T-helper 1 cell (primary cell): ENCODE measurements at regions not wholly inside any gene's neighbourhood (a gene's known extent, or its start where the extent isn't known, plus 50 kb on each side); places are given as distances from the start of the nearest gene placed in this dataset.

Source experiments
- DNase-seq, 5 donors: peaks; one replicate each; pipeline ENCODE4 v3.0.0-alpha.2; 2012 to 2020

DNA sequence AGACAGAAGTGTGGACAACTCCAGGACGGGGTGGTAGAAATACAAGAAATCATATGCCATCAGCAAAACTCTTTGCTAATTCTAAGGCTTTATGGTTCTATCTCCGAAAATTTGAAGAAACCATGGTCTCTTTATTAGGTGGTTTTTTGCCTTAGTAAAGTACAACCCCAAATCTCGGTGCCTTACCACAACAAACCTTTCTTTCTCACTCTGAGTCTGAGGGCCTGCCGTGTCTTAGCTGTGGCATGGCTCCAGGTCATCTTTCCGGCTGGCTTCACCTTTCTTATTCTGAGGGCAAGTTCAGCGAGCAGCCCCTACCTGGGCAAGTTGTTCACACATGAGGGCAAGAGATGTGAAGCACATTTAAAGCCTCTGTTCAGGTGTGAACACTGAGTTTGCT, 280.6 kb downstream of the TTLL7 start:
- no peak for DNase-seq

GRCh38 chr1:83717785-83718184, 281.1 kb downstream of the TTLL7 start:
- DNase-seq = no peak

GRCh38 chr1:83716641-83717040, 282.3 kb downstream of the TTLL7 start:
- DNase-seq = no peak

- no peak for DNase-seq
Measured at GRCh38 chr1:83715550-83715949, 283.4 kb downstream of the TTLL7 start.

DNA sequence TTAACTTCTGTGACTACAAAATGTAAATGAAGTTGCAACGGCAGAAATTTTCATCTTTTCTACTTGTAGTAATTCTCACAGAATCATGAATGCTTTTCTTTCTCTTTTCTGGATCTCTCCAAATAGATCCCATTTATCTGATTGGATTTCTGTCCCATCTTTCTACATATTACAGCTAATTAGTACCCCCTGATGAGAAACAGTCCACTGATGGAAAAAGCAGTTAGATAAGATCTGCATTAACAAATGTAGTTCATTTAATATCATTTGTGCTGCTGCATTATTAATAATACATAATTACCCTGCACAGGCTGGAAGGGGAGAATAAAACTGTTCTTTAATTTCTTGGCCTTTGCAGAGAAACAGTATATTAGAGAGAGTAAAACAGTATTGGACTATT, 289.3 kb downstream of the TTLL7 start:
- no peak for DNase-seq

- DNase-seq = no peak
Measured at GRCh38 chr1:83706354-83706938, 292.5 kb downstream of the TTLL7 start.

- no peak for DNase-seq
Measured at GRCh38 chr1:83705091-83705490, 293.8 kb downstream of the TTLL7 start.

DNA sequence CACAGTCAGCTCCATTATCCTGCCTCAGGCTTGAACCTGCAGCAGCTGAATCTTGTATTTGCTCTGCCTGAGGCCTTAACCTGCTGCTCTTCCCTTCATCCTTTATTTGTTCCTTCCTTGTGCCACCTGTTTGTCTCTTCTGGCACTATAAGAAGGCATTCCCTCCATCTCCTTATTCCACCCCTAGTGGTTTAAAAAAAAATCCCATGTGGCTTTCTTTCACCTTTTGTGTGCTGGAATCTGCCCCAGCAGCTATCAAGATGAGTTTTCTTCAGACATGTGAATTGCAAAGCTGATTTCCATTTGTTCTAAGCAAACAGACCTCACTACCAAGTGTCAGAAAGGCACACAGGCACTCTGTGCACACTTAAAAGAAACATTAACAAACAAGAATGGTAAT, 294.6 kb downstream of the TTLL7 start:
- no peak for DNase-seq

DNA sequence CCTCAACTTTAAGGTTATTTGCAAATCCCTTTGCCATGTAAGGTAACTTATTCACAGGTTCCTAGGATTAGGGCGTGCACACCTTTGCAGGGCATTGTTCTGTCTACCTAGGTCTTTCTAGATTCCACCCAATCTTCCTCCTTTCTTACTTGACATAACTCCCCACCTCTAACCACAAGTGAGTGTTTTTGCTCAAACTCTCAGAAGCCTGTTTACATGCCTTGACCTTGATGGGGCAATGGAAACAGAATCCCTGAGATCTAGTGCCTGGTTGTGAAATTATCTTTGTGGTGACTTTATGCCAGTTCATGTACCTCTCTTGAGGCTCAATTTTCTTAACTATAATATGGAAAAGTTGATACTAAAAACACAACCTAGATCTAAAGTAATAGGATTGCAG, 296.6 kb downstream of the TTLL7 start:
- no peak for DNase-seq

- DNase-seq = no peak
Measured at GRCh38 chr1:83701355-83701754, 297.6 kb downstream of the TTLL7 start.

GRCh38 chr1:83698644-83699043, 300.3 kb downstream of the TTLL7 start:
- DNase-seq = no peak

DNA sequence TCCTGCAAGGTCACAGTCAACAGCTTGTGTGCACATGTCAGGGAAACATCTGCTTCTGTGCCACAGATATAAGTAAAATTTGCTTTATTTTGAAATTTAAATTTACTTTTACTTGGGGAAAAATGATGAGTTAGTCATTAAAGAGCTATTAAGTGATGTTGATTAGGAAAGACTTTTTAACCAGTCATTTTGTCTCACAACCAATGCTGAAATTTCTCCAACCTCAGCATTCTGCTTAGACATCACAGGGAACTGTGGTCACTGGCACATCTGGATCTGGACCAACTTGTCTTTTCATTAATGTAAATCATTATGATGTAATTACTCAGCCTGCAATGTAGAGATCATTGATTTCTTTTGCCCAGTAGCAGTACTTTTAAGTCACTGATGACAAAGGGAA, 301.0 kb downstream of the TTLL7 start:
- no peak for DNase-seq

- no peak for DNase-seq
Measured at GRCh38 chr1:83697220-83697619, 301.7 kb downstream of the TTLL7 start.

DNA sequence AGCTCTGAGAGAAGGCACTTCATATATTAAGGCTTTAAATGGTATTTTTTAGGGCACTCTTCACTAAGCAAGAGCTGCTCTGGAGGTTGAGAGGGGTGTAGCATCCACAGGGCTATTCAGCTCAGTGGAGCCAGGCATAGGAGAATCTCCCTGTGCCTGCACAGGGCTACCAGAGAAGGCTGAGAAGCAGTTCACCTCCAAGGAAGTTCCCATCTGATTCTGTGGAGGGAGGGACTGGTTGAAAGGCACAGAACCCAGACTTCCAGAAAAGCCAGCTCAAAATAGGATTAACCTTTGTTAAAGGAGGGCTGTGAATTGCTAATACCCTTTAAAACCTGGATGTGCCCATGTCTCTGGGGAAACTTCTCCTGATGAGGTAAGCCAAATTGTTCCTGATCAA, 304.5 kb downstream of the TTLL7 start:
- DNase-seq = no peak

DNA sequence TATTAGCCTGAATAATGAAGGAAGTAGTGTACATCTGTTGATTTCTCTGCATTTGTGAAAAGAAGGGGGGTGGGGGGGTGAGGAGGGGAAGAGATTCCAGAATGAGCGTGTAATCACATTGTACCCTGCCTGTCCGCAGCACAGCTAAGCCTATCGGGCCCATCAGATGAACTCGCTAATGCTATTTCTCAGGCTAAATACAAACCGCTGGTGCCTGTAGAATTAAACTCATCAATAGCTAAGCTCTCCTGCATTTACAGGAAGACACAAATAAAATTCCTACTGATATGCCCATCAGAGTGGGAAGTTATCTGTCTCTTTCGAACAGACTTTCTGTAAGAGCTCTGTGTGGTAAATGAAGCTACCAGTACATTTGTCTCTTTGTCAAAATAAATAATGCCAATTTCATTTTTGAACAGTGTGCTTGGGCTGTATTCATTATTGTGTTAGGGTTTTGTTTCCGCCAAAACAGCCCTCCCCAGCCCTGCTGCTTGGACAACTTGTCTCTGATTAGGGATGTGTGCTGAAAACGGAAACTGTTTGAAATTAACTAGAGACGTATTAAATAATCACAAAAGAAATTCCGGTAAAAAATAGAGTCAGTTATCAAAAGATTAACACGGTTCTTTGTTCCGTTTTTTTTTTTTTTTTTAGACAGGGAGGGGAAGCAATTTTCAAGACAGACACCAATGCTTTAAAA, 305.4 kb downstream of the TTLL7 start:
- DNase-seq = no peak

- peak in 1 of 5 donors; percentile 10 for DNase-seq
Measured at GRCh38 chr1:83692524-83693381, 306.2 kb downstream of the TTLL7 start.

DNA sequence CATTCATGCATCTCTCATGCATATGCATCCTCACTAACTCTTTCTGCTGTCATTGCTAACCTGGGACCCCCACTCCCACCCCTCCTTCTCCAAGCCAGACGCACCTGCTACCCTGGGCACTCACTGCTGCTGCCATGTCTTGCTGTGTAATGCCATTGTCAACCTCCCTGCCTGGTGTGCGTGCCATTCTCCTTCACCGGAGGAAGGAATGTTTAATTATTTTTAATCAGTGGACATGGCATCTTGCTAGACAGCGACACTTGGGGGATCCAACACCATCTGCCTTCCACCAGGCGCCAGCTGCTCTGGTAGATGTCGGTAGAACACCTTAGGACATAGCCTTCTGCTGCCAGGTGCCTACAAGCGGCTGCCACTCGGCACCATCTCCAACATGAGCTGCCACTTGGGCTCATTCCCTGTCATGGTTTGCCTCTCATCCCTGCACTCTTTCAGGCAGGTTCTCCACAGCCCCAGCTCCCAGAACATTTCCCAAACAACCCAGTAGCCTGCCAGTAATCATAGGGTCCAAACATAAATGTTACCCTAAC, 306.9 kb downstream of the TTLL7 start:
- DNase-seq = no peak

GRCh38 chr1:83689921-83690868, 308.7 kb downstream of the TTLL7 start:
- DNase-seq = no peak

GRCh38 chr1:83682132-83682531, 316.8 kb downstream of the TTLL7 start:
- DNase-seq = no peak

DNA sequence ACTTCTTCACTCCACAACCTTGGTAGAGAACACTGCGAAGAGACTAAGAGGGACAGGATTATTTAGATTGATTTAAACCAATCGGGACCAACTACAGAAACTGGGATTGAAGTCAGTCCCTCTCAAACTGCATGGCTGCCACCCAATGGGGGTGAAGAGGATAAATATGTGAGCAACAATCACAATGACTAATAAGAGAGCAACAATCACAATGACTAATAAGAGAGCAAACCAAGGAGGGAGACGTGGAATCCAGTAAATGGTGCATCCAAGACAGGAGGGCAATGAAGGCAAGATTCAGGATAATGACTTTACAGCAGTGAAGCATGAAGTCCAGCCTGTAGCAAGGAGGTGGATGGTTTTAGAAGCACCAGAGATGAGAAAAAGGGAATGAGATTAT, 322.8 kb downstream of the TTLL7 start:
- DNase-seq = no peak

DNA sequence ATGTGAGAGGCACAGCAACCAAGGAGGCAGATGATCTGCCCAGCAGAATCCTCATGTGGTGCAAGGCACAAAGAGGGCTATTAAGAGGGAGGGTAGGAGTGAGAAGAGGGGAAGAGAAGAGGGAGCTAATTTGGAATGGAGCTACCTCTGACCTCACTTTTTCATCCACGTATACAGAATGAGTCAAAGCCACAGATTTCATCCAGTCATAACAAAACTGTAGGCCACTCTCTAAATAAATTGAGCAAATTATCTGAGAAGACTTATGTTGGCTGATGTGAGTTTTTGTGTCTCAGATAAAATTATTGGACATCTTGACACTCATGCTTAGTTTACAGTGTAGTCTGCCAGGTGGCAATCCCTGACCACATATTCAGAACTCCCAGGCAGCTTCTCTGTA, 325.6 kb downstream of the TTLL7 start:
- no peak for DNase-seq

- DNase-seq = no peak
Measured at GRCh38 chr1:83671586-83671985, 327.3 kb downstream of the TTLL7 start.
